Dedifferentiated amniotic fluid mesenchymal stem cell (primary cell): ENCODE measurements at regions not wholly inside any gene's neighbourhood (a gene's known extent, or its start where the extent isn't known, plus 50 kb on each side); places are given as distances from the start of the nearest gene placed in this dataset.
"Not testable (repeated sequence)": the region's sequence is repeated elsewhere in the genome, so short reads cannot be mapped to it uniquely, and the experiment has no call there.

Experiments
- DNase-seq: peaks from one replicate; pipeline ENCODE4 v3.0.0-alpha.2; 2016; ENCODE audit errors: extremely low spot score

DNA sequence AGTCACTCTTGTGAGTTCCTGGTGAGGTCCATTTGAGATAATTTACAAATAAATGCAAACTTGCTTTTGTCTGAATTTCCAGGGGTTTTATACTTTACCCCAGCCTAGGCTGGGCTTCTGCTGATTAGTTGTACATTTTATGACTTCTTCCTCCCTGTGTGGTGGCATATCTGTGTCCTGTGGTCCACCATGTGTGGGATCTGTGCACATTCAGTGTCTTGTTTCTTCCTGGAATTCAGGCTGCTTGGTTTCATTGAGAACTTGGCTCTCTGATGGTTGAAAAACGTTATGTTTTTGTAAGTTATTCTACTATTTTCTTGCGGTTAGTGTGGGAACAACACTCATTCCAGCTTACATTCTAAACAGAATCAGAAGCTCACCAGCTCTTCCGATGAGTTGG, 523.4 kb upstream of the PFKP start:
- no peak for DNase-seq

DNA sequence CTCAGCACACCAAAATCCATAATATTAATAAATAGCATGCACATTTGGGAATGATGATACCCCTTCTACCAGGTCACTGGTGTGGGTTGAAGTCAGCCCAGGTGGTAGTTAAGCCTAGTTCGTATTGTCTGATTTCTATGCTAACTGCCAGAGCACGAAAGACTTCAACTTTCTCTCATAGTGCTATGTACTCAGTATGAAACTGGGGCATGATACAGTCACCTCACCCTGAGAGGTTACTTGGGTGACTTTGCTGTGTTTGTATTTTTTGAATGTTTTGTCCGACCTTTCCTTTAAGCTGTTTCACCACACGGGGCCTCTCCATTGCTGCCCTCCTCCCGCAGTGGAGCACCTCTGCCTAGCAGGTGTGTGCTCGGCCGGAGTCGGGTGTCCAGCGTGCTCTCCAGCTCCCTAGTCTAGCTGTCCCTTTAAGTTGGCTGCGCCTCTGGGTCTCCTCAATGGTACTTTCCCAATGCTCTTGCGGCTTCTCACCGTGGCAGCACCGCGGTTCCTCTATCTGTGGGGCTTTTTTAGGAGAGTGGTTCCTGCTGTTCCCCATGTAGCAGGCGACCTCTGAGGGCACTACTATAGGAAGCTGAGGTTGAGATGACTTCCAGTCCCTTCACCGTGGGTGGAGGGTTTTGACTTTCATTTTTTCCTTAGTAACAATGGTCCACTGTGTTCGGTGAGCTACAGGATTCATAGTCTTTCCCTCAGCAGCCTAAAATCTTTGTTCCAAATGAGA, 524.0 kb upstream of the PFKP start:
- no peak for DNase-seq

DNA sequence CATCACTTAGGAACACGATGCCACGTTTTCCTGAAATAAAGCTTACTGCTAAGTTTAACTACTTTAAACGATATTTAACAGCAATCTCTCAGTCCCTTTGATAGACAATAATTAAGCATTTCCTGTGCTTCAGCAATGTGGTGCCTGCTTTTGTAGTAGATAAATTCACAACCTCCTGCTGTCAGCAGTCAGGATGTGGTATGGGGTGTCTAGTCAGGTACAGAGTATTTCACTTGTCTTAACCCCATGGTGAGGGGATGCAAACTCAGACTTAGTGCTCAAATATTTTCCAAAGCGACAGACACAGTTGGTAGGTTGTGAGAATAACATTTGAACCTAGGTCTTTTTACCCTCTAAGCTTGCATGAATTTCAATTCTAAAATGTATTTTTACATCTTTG, 526.2 kb upstream of the PFKP start:
- no peak for DNase-seq

GRCh38 chr10:2529945-2530344, 537.4 kb upstream of the PFKP start:
- DNase-seq, result no peak

DNA sequence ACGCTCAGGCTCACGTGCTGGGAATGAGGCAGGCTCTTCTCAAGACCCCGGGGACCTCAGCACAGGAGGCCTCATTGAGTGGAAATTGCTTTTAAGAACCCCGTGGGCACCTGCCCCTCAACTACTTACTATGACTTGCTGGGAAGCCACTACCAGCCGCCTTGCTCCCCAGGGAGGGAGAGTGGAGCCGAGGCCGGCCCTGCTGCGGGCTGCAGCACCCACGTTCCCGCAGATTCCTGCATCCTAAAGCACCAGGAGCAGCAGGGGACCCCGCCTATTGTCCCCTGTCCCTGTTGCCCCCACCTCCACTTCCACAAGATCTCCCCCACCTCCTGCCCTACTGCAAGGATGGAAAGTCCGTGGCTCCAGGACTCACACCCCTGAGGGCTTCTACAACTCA, 541.6 kb upstream of the PFKP start:
- DNase-seq, result no peak

DNA sequence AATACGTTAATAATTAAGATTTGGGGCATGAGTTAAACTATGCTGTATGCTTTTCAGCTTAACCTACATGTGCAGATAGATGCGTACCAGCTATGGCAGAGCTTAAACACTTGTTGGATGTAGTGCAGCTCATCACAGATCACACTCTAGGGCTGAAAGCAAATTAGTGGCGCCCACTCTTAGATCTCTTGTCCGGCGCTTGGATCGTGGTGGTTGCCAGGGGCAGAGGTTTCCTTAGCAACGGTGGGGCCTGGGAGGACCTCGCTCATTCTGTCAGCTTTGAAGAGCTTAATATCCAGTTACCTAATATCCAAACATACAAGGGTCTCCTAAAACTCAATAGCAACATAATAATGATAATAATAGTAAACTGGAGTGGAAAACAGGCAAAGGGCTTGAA, 548.2 kb upstream of the PFKP start:
- no peak for DNase-seq

GRCh38 chr10:2509081-2509531, 558.2 kb upstream of the PFKP start:
- no peak for DNase-seq

GRCh38 chr10:2501366-2501940, 565.9 kb upstream of the PFKP start:
- not testable (repeated sequence) for DNase-seq

DNA sequence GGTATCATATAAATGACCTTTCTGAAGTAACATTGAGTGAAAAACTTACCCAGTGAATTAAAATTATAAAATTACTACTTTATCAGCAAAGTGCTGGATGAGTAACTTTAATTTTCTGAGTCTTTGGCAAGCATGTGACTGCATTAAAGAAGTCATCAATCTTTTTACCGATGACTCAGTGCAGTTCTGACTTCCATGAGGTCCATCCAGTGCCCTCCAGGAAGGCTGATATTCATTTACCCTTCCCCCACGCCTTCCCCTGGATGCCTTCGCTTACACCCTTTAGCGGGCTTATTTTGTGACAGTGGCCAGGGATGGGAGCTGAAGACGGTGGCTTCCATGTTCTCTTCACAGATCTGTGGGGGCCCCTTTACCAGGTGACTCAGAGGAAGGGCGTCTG, 572.9 kb upstream of the PFKP start:
- no peak for DNase-seq

GRCh38 chr10:2488446-2489005, 578.8 kb upstream of the PFKP start:
- no peak for DNase-seq

DNA sequence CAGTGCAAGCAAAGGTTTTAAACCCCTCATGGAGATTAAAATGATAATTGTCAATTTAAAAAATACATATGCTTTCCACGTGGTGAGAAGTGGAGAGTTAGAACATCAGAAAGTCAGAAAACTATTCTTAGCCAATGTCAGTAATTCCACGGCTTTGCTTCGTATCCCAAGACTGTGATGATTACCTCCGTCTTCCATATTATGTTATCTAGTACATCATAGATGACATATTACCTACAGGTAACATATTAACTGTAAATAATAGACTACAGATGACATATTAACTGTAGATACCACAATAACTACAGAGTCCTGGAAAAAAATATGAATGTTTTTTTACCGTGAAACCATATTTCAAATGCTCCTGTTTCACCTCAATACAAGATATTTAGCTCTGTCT, 579.4 kb upstream of the PFKP start:
- DNase-seq, result no peak

GRCh38 chr10:2478656-2479055, 588.7 kb upstream of the PFKP start:
- no peak for DNase-seq

DNA sequence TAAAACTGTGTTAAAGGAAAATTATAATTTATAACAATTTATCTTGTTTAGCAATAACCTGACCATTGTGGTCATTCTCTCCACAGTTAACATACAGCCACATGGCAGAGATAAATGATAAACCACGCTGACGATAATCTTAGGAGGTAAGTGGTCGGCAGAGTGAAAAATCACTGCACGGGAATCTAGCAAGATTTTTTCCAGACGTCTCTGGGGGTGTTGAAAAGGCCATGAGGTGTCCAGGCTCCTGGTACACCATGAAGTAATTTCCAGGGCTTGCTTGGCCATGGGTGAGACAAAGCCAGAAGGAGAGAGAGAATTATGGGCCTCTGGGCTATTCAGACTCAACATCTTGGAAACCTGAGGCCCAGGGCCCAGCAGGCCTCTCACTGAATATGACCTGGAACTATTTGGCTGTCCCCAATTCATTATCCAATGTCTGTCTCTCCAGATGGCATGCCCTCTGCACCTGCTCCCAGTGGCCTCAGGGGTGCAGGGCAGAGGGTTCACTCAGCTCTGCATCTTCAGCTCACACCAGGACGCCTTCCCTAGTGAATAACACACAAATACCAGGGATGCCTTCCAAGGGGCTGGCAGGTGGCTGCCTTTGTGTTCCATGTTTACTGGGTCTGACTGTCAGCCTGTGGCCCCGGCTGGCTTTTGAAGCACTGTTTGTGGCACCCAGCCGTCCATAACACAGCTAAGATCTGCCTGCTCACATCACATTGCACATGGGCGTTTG, 590.4 kb upstream of the PFKP start:
- DNase-seq, result no peak

- DNase-seq, result no peak
Measured at GRCh38 chr10:2476218-2476811, 591.0 kb upstream of the PFKP start.

DNA sequence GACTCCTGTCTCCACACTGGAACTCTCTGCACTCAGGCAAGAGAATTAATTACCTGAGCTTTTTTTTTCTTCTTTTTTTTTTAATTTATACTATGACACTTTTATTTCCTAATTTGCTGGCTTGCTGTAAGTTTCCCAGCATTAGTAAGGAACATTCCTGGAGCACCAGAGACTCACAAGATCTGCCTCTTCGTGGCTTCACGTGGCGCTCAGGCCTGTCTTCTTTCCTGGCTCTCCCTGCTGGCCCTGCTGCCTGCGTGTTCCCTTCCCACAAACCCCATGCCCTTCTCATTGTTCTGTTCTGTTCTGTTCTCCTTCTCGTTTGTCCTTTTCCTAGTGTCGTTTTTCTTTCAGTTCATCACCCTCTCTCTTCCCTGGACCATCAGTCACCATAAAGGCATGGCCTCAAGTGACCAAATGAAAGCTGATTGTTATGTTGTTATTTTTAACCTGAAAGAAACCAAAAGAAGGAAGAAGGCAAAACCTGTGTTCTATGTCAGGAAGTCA, 591.6 kb upstream of the PFKP start:
- DNase-seq, result no peak

GRCh38 chr10:2471811-2472210, 595.5 kb upstream of the PFKP start:
- DNase-seq, result no peak

- DNase-seq, result no peak
Measured at GRCh38 chr10:2469802-2470201, 597.5 kb upstream of the PFKP start.

DNA sequence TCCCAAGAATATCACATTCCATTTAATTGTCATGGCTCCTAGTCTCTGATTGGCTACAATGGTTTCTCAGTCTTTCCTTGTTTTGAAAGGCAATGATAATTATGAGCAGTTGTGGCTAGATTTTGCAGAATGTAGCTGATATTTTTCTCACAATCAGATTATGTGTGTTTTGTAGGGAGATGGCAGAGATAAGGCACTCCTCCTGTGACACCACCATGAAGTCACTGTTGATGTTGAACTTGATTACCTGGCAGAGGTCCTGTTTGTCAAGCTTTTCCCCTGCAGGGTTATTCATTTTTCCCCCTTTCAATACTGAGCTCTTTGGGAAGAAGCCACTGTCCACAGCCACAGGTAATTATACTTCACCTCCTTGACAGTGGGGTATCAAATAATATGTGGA, 602.9 kb upstream of the PFKP start:
- DNase-seq, result no peak

DNA sequence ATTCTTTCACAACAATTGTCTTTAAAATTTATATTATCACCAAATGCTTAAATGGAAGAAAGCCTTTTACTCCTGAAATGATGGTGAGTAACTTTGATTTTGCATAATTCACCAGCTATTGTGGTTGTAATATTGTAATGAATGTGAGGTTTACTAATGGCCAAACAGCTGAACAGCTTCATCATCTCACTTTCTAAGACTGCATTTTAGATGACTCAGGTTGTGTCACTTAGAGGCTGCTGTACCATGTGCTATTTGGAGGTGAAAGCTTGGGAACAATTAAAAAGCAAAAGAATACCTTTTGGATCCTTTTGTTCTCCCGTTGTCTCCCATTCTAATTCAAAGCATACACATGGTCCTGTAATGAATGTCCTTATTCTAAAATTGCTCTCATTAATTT, 604.0 kb upstream of the PFKP start:
- no peak for DNase-seq

GRCh38 chr10:2462581-2462980, 604.8 kb upstream of the PFKP start:
- DNase-seq, result no peak

- DNase-seq, result no peak
Measured at GRCh38 chr10:2460812-2461211, 606.5 kb upstream of the PFKP start.

- no peak for DNase-seq
Measured at GRCh38 chr10:2459713-2460112, 607.6 kb upstream of the PFKP start.
